HG03159 (cell line): ENCODE measurements at regions not wholly inside any gene's neighbourhood (a gene's known extent, or its start where the extent isn't known, plus 50 kb on each side); places are given as distances from the start of the nearest gene placed in this dataset.
"Not testable (repeated sequence)": the region's sequence is repeated elsewhere in the genome, so short reads cannot be mapped to it uniquely, and the experiment has no call there.

ENCODE experiments used
- ATAC-seq: cut with Tn5 transposase; IDR thresholded peaks from one replicate; pipeline ENCODE4 v1.9.1; 2021; ENCODE audit warnings: mild to moderate bottlenecking, moderate library complexity; ENCODE audit not compliant: unreplicated experiment

DNA sequence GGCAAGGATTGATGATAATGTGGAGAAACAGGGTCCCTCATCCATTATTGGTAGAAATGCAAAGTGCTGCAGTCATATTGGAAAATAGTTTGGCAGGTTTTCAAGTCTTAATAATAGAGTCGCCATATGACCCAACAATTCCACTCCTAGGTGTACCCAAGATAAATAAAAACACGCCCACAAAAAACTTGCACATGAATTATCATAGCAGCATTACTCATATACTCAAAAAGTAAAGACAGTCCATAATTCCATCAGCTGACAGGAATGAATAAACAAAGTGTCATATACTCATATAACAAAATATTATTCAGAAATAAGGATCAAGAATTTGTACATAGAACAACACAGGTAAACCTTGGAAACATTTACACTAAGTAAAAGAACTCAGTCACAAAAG is 242.9 kb upstream of the FTMT start:
- no peak for ATAC-seq

DNA sequence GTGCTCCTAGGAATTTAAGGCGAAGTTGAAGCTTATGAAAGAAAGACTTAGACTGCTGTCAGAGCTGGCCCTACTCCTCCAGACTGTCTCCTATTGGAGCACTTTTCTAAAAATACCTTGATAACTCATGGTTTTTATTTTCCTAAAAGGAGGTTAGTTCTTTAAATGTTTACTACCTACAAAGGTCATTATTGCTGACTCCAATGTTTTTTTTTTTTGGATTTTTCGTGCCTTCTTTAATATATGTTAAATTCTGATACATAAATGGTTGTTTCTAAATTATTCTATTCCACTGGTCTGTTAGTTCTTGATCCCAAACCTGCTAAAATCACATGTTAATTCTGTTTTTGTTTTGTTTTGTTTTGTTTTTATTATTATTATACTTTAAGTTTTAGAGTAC is 227.6 kb upstream of the FTMT start:
- no peak for ATAC-seq

DNA sequence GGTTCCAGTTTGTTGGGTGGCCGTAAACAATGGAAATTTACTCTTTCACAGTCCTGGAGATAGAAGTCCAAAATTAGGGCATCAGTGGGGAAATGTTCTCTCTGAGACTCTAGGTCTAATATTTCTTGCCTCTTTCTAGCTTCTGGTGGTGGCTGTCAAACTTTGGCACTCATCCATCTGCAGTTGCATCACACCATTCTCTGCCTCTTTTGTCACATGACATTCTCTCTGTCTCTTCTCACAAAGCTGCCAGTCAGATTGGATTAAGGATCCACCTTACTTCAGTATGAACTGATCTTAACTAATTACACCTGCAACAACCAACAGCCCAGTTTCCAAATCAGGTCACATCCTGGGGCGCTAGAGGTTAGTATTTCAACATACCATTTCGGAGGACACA is 222.9 kb upstream of the FTMT start:
- ATAC-seq = no peak

DNA sequence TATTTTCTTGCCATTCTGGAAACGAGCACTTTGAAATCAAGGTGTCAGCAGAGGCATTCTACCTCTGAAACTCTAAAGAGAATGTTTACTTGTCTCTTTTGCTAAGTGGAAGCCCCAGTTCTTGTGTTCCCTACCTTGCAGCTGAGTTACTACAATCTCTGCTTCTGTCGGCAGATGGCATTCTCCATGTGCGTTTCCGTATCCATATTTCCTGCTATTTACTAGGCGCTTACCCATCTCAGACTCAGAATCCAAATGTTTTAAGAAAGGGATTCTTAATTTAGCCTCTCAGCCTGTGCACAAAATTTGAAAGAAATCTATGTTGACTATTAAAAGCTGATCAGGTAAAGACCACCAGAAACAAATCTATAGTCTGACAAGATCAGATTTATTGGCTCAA is 221.3 kb upstream of the FTMT start:
- no peak for ATAC-seq

DNA sequence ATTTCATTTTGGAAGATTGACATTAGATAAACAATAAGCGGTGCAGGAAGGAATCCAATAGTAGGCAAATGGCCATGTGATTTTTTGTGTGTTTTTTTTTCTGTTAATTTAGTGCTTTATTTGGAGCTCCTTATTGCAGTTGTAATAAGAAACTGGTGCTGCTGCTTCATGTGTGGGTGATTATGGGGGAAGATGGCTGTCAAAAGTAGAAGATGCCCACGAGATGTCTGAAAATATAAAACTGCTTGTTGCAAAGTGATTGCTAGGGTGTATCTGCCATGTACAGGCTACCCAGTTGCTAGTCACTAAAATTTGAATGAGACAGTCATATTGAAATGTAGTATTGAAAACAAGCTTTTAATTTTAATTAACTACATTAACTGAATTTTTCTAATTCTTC is 216.7 kb upstream of the FTMT start:
- ATAC-seq = no peak

DNA sequence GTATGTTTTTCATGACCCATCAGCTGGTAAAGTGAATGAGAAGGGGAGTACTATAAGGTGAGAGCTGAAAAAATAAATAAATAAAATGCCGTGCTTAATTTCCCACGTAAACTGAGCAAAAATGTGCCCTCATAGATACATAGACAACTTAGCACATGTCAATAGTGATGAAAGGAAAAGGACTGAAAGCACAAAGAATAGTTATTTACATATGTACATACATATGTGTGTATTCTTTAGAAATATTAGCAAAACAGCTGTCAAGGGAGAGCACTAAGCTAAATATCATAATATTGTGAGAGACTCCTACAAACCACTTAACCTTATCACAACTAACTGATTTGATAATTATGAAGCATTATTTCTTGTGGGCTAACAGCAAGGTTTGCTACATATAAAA is 213.6 kb upstream of the FTMT start:
- ATAC-seq = no peak

DNA sequence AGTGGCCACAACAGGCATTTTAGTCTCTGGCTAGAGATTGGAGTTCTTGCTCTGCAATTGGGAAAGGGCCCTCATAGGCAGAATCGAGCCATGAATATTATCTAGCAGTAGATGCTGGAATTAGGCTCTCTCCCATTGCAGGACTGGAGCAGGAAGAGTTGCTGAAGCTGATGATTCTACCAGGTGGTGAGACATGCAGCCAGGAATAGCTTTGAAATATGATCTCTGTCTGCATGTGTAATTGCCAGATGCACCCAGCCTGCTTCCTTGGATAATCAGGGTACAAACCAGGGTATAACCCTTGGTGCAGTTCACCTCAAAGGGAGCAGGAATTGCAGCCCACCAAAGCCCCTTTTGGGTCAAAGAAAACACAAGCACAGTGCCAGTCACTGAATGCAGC is 211.4 kb upstream of the FTMT start:
- ATAC-seq = no peak

DNA sequence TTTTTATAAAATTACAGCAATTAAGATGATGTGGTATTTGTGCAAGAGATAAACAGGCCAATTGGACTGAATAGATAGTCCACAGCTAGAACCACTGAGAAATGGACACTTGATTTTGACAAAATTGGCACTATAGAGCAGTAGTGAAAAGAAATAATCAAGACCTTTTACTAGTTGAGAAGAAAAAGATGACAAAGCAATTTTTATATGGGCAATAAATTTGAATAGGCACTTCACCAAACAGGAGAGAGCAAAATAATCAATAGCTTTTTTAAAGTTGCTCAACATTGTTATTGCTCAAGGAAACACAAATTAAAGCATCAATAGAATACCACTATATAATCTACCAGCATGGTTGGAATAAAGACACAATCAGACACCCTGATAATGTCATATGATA is 193.5 kb upstream of the FTMT start:
- ATAC-seq = no peak

DNA sequence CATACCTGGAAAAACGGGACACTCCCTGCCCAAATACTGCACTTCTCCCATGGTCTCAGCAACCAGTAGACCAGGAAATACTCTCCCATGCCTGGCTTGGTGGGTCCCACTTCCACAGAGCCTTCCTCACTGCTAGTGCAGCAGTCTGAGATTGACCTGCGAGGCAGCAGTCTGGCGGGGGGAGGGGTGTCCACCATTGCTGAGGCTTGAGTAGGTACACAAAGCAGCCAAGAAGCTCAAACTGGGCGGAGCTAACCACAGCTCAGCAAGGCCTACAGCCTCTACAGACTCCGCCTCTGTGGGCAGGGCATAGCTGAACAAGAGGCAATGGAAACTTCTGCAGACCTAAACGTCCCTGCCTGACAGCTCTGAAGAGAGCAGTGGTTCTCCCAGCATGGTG is 191.5 kb upstream of the FTMT start:
- ATAC-seq = no peak

DNA sequence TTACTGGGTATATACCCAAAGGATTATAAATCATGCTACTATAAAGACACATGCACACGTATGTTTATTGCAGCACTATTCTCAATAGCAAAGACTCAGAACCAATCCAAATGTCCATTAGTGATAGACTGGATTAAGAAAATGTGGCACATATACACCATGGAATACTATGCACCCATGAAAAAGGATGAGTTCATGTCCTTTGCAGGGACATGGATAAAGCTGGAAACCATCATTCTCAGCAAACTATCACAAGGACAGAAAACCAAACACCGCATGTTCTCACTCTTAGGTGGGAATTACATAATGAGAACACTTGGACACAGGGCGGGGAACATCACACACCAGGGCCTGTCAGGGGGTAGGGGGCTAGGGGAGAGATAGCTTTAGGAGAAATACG is 186.1 kb upstream of the FTMT start:
- not testable (repeated sequence) for ATAC-seq

DNA sequence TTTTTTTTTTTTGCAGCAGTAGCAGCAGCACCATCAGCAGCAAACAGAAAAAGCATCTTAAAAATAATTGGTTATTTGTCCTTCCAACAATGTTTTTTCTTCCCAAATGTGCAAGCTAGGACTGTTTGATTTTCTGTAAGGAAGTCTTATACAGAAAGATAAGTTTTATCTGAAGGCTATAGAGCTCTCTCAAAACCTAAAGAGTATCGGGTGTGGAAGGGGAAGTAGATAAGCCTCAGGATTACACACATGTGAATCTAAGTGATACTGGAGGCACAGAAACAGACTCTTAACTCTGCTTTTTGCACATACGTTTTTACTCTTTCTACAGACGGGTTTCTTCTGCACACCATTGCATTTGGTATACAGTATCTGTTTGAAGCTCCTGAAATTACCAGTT is 184.4 kb upstream of the FTMT start:
- ATAC-seq = no peak

DNA sequence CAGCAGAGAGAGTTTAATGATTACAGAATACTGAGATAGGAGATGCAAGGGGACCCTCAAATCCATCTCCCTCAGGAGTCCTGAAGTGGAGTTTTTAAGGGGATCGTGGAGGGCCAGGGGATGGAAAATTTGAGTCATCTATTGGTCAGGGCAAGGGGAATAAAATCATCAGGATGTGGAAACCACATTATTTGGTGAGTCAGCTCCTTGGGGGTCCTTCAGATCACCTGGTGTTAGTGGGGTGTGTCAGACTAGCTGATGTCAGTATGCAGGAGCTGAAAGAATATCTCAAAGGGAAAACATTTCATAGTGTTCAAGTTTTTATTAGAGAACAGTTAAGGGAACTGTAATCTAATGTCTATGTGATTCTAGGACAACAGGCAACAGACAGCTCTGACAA is 183.0 kb upstream of the FTMT start:
- ATAC-seq = no peak

DNA sequence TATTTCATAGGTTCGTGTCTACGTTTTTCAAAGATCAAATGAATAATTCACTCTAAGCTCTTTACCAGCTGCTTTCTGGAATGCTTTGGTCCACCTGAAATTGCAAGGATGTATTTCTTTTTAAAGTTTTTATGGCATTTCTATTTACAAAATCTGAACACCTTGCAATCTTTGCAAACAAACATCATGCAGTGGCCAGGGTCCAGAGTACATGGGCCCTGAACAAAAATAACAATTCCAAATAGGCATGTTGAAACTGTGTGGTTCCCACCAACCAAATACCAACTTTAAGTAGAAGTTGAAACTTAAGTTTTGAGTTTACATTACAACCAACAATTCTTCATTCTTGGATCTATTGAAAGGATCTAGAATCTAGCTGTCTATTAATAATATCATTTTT is 180.1 kb upstream of the FTMT start:
- ATAC-seq = no peak

DNA sequence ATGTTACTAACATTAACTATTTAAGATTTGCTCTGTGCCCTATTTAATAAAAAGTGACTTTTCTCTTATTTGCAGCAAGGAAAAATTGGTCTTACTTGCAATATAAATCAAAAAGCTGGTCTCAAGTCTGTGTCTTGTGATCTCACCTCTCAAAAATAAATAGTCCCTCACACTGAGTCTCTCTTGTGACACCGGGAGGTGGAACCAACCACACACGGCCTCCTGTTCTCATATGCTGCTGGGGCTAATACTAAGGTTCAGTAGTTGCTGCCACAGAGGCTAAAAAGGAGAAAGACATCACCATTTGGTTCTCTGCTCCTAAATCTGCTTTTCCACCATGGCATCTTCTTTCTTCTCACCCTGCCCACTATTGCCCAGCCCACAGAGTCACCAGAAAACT is 175.8 kb upstream of the FTMT start:
- no peak for ATAC-seq

DNA sequence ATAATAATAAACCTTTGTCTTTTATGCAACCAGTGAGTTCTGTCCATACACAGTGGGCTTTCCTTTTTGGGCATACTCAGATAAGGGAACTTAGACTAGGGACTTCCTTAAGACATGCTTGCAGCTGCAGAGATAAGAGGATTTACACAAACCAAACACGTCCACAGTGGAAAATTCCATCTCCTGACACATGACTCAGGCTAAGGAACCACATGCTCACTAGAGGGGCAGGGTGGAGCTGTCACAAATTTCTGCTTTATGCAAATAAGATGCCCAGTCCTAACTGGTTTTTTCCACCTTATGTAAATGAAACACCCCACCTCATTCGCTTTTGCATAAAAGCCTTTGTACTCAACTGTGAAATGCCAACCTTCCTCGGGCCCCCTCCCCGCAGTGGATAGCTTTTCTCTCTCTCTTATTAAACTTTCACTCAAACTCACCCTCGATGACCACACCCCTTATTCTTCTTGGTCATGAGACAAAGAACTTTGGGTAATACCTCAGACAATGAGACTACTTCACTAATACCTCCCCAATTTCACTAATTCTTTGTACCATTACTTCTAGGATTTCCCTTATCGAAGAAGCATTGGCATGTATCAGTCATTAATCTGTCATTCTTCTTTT is 170.3 kb upstream of the FTMT start:
- ATAC-seq = no peak

DNA sequence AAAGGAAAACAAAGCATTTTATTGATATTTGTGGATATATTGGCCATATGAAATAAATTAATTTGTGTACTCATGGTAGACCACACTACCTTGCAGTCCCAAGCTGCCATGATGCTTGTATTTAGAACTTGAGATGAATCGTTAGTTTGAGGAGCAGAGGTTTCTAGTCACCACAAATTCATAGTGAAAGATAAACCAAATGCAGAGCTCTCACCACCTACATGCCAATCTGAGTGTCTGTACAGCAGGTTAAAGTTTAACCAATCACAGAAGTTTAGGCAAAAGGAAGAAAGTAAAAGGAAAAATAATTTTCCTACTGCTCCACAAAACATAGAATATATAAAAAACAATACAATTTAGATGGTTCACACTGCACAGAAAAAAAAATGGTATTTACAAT is 163.6 kb upstream of the FTMT start:
- ATAC-seq = no peak

DNA sequence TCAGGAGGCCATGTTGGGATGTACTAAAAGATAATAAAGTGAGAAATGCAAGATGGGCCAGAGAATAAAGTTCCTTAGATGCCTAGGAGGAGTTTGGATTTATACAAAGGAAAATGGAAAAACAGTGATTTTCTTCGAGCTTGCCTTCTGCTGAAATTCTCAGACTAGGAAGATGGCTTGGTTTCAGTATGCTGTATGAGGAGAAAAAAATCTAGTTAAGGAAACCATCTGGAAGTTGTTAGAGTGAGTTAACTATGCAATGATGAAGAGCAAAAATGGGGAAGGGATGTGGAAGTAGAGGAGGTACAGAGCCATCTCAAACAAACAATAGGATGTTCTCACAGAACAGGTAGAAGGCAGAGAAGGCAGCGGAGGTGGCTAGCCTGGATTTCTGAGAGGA is 162.9 kb upstream of the FTMT start:
- ATAC-seq = no peak

DNA sequence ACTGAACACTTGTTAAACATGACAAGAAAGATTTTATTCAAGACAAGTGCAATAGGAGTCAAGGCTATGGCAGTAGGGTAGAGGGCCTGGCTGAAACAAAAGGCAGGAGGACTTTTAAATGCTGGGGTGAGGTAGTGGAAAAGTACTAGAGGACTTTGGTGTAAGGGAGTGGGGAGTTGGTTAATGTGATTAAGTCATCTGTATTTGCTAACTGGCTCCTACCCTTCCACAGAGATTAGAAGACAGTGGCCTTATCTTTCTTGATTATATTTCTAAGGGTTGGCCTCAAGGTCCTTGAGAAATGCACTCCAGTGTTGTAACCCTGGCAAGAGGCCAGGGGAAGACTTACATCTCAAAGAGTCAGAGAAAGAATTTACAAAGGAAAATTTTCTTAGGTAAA is 160.2 kb upstream of the FTMT start:
- no peak for ATAC-seq

DNA sequence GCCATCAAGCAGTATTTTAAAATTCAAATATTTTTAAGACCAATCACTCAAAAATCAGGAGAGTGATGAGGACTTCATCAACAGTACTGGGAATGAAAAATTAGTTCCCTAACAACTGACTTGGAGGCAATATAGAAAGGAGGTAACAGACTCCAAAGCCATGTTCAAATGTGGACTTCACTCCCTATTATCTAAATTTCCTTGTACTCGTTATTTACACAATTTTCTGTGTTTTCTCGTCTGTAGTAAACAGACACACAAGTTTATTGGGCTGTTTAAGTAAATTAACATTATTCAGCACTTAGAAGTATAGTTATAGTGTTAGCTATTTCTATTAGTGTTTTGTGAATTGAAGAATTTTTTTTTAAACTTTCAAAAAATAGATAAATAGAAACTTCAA is 159.5 kb upstream of the FTMT start:
- ATAC-seq = no peak

DNA sequence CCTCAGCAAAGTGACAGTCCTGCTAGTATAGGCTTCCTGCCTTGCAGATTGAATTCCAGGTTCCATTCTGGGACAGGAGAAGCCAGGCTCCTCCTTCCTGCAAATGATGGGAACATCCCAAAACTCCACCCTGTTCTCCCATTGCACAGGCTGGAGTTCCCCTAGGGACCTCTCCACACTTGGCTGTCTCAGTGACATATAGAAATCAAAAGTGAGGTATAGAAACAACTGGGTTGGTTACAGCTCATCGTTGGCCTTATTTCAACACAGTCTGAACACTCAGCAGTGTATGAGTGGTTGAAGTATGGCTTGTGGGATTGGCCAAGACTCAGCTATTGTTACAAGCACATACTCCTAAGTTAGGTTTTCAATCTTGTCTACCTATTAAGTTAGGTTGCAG is 157.8 kb upstream of the FTMT start:
- ATAC-seq = no peak

DNA sequence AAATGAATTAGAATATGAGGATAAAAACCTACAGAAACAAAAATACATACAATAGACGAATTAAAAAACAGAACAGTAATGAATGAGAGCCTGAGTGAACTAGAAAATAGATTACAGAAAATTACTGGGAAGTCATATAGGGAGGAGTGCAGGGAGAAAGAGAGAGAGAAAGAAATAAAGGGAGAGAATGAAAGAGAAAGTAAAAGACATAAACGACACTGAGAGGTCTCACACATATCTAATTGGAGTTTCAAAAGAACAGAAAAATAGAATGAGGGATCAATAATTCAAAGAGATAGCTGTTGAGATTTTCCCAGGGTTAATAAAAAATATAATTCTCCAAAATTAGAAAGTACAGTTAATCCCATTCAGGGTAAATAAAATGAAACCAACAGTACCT is 156.4 kb upstream of the FTMT start:
- no peak for ATAC-seq

DNA sequence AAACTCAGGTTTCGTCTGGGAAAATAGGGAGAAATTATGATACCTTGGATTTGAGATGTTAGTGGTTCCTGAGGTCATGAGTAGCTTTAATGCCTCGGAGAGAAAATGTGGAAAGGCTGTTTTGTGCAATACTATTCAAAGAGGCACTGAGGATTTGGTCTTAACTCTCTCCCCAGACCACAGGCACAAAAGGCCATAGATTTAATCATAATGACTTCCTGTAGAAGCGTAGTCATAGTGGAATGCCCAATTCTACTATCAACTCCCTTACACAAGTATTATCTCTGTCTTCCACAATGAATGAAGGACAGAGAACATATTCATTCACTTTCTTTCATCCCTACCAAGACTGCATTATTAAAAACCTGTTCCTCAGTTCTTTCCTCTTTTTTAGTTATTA is 153.0 kb upstream of the FTMT start:
- no peak for ATAC-seq

DNA sequence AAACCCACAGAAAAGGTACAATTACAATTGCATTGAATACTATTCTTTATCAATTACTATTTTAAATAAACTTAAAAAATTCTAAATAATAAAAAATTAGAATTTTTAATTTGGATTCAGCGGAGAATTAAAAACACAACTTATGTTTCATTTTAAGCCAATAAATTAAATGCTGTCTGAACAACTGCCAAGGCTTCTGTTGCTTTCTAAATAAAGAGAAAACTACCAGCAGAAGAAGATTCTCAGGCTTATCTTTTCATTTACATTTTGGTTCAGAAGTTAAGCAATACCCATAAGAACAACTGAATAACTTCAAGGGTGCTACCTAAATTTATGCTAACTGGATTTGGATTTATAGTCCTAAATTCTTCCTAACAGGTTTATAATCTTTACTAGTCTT is 150.0 kb upstream of the FTMT start:
- no peak for ATAC-seq

DNA sequence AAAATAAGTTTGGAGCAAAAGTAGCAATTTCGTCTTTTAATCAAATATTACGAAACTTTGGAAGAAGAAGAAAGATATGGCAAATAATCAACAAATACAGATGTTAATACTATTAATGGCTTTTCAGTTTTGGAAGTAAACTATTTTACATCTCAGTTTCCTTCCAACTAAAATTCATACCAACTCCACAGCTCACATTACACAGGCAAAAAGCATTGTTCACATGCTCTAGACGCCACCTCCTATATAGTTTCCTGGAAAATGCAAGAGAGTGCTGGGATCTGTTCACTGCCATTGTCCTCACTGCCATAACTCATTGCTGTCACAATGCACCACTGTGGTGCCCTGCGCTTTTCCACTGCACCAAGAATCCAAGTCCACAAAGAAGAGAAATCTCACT is 149.0 kb upstream of the FTMT start:
- no peak for ATAC-seq
